COLO668 (cell line): ENCODE measurements at regions not wholly inside any gene's neighbourhood (a gene's known extent, or its start where the extent isn't known, plus 50 kb on each side); places are given as distances from the start of the nearest gene placed in this dataset.
"Not testable (repeated sequence)": the region's sequence is repeated elsewhere in the genome, so short reads cannot be mapped to it uniquely, and the experiment has no call there.

Source experiments
- DNase-seq: peaks from one replicate; lab custom pipeline; 2025; ENCODE audit not compliant: unreplicated experiment; lab: John Stamatoyannopoulos, UW

- no peak for DNase-seq
Measured at GRCh38 chr20:51960047-51960675, 157.8 kb upstream of the SALL4 start.

- DNase-seq = no peak
Measured at GRCh38 chr20:51959066-51959542, 156.8 kb upstream of the SALL4 start.

- DNase-seq = no peak
Measured at GRCh38 chr20:51958099-51959065, 156.1 kb upstream of the SALL4 start.

- no peak for DNase-seq
Measured at GRCh38 chr20:51955756-51956155, 153.4 kb upstream of the SALL4 start.

- DNase-seq = no peak
Measured at GRCh38 chr20:51953731-51954340, 151.5 kb upstream of the SALL4 start.

GRCh38 chr20:51950926-51951325, 148.6 kb upstream of the SALL4 start:
- no peak for DNase-seq

GRCh38 chr20:51946586-51946985, 144.3 kb upstream of the SALL4 start:
- DNase-seq = no peak

GRCh38 chr20:51945881-51946280, 143.6 kb upstream of the SALL4 start:
- DNase-seq = no peak

GRCh38 chr20:51945177-51945576, 142.9 kb upstream of the SALL4 start:
- no peak for DNase-seq

- no peak for DNase-seq
Measured at GRCh38 chr20:51943761-51944160, 141.4 kb upstream of the SALL4 start.

- DNase-seq = not testable (repeated sequence)
Measured at GRCh38 chr20:51943326-51943725, 141.0 kb upstream of the SALL4 start.

- DNase-seq = no peak
Measured at GRCh38 chr20:51941503-51941902, 139.2 kb upstream of the SALL4 start.

- DNase-seq = no peak
Measured at GRCh38 chr20:51939259-51939585, 136.9 kb upstream of the SALL4 start.

GRCh38 chr20:51938559-51939258, 136.4 kb upstream of the SALL4 start:
- no peak for DNase-seq

- DNase-seq = no peak
Measured at GRCh38 chr20:51937779-51938178, 135.5 kb upstream of the SALL4 start.

GRCh38 chr20:51936377-51936776, 134.1 kb upstream of the SALL4 start:
- no peak for DNase-seq

GRCh38 chr20:51935003-51935358, 132.7 kb upstream of the SALL4 start:
- no peak for DNase-seq

- DNase-seq = no peak
Measured at GRCh38 chr20:51934301-51935002, 132.1 kb upstream of the SALL4 start.

- no peak for DNase-seq
Measured at GRCh38 chr20:51931371-51931781, 129.1 kb upstream of the SALL4 start.

GRCh38 chr20:51930775-51931174, 128.5 kb upstream of the SALL4 start:
- no peak for DNase-seq

- no peak for DNase-seq
Measured at GRCh38 chr20:51928931-51929330, 126.6 kb upstream of the SALL4 start.
